GM19455 (cell line): ENCODE measurements at regions not wholly inside any gene's neighbourhood (a gene's known extent, or its start where the extent isn't known, plus 50 kb on each side); places are given as distances from the start of the nearest gene placed in this dataset.

ENCODE experiments used
- ATAC-seq: cut with Tn5 transposase; IDR thresholded peaks from one replicate; pipeline ENCODE4 v1.9.1; 2021; ENCODE audit not compliant: unreplicated experiment

DNA sequence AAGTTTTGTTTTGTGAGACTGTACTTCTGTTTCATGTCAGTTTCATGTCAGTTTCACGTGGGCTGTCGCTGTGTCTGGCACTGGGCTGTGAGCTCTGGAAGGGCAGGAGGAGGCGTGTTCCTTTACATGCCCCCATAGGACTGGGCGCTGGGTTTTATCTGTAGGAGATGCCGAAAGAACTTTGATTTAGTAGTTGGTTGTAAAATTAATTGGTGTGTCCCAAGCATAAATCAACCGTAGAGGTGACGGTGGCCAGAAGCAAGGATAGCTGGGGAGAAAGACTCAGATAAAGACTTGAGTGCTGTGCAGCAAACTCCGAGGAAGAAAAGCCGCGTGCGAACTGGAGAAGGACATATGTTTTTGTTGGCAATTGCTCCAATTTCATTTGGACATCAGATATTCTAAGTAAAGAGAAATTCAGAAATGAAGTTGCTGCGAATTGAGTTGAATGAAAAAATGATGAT, 182.5 kb downstream of the VRK1 start:
- ATAC-seq = no peak

DNA sequence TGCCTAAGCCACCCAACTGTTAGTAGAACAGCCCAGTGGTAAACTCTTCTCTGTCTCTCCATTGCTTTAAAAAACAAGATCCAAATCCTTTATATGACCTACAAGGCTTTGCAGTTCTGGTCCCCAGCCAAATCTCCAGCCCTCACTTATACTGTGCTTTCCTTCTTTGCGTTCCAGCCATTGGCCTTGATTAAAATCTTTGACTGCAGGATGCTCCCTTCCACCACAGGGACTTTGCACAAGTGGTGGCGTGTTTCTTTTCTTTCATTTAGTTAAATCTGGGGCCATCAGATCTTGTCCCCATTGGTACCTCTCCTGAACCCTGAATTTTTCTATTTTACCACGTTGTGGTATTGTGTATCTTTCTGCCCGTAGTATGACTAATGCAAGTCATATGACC, 183.7 kb downstream of the VRK1 start:
- no peak for ATAC-seq

DNA sequence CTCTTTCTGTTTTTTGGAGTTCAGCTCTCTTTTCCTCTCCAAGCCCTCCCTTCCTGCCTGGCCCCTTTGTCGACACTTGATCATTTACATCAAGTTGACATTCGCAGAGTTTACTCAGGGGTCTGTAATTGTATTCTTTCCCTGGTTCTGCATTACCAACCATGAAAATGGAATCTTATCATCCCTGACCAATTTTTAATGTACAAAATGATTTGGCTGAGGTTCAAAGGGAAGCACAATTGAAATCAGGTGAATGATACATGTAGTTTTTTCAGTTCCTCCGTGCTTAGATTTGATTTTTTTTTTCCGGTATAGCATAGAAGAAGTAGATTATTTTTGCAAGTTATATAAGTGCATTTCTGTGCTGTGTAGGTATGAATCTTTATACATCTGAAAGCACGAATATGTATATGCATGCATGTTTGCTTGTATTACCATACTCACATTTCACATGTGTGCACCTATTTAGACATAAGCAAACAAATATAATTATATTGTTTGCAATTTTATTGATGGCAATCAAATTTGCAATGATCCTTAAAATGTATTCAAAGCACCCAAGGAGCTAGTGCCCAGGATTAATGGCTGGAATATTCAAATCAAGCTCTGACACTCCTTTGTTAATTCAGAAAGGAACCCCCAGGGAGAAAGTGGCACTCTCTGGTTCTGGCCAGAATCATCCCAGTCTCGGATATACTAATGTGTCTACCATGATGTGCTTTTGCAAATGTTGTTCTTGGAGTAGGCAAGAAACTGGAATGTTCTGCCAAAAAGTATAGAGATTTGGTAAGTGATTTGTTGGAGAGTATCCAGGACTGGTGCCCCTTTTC, 189.3 kb downstream of the VRK1 start:
- no peak for ATAC-seq

DNA sequence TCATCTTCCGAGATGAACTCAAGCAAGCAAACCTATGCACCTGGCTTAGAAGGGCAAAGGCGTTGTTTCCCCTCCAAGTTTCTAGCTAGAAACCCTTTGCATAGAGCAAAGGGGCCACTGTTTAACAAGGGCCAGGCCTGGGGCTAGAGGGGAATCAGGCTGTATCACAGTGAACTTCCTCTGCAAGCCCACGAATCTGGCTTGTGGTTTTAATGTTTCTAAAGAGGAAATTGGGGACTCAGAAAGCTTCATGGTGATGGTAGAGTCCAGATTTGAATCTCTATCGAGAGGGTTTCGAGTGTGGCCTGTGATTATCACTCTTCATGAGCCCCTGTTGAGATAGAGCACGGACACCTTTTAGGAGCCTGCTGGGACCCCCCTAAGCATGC, 189.9 kb downstream of the VRK1 start:
- no peak for ATAC-seq

DNA sequence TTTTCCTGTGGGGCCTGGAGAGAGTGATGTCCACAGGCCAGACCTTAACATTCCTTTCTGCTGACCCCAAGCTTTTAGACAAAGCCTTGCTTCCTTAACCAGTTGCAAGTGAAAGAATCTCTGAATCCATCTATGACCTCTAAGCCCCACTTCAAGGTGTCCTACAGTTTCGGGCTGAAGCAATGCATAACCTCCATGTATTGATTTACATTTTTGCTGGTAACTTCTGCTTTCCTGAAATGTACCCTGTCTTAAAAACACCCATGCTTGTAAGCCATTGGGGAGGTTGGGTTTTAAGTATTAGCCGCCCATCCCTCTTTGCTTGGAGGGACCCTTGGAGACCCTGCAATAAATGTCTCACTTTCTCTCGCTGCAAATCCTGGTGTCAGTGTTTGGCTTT, 190.6 kb downstream of the VRK1 start:
- no peak for ATAC-seq

- no peak for ATAC-seq
These were observed 192.1 kb downstream of the VRK1 start for GRCh38 chr14:96989306-96989705.

DNA sequence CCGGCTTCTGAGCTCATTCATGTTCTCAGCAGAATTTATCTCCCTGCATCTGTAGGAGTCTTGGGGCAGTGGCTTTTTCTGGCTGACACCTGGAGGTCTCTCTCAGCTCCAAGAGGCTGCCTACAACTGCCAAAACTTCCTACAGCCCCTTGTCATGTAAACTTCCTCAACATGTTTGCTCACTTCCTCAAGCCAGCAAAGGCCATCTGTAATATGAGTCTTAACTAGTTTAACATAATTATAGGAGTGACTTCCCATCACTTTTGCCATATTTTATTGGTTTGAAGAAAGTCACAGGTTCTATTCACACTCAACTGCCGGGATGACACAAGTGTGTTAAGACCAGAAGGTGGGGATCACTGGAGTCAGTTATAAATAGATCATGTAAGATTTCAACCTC, 194.0 kb downstream of the VRK1 start:
- ATAC-seq = no peak

DNA sequence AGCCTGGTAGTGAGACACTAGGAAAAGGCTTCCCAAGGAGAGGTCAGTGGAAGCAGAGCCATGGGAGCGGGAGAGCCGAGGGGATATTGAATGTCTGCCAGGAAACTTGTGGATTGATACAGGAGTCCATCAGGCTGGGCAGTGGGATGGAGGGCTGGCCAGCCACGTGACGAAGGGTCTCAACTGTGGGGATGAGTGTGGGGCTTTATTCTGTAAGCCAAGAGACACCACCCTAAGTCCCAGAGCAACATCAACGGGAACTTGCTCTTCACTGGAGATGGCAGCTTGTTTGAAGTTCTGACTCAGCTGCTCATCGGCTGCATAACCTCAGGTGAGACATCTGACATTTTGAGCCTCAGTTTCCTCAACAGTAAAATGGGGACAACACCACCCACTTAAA, 197.8 kb downstream of the VRK1 start:
- ATAC-seq = no peak

- no peak for ATAC-seq
These were observed 200.1 kb downstream of the VRK1 start for GRCh38 chr14:96997269-96997668.

DNA sequence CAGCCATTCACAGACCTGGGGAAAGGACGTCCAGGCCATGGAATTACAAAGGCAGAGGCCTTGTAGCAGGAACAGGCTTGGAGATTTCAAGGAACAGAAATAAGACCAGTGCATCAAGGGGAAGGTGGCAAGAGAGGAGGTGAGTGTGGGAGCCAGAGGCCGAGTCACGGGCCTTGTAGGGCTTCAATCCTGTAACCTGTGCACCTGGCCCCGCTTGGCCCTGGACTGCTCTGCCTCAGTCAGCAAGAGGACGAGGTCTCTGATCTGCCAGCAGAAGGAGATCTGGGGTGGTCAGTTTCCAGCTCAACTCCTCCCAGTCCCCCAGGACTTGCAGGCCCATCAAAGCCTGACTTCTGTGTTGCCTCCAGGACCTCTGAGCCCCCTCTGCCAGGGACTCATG, 200.8 kb downstream of the VRK1 start:
- ATAC-seq = no peak

DNA sequence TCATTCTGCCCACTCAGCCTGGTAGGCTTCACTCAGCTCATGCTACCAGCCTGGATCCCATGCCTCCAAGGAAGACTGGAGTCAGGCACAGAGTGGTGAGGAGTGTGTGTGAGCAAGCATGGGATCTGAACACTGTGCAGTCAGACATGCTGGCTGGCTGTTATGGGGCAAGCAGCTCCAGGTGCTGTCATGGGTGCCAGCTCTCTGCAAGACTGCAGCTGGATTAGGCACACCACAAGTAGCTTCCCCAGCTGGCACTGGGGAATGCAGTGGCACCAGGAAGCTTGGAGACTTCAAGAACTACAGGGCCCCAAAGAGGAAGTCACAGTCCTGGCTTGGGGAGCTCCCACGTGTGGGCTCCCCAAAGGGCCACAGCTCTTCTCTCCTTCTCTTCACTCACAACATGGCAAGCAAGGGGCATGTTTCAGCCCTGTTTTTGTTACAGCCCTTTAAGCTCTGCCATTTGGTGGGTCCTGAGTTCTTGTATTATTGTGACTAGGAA, 202.5 kb downstream of the VRK1 start:
- no peak for ATAC-seq

- ATAC-seq = no peak
These were observed 205.3 kb downstream of the VRK1 start for GRCh38 chr14:97002454-97002853.

DNA sequence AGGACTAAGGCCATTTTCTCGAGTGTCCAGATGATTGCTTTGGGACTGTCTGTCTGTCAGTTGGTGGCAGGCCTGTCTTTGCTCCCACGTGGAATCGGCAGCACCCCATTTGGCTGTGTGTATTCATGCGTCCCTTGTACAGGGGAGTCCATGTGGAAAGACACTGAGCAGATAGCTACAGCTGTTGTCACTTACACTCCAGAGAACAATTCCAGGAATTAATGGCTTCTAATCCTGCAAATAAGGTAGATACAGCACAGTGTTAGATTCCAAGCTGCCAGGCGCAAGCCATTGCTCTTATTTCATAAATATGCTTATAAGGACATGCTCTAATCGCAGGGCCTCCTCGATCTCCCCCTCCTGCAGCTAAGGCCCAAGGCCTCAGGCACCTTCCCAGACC, 208.8 kb downstream of the VRK1 start:
- no peak for ATAC-seq

- ATAC-seq = no peak
These were observed 213.4 kb downstream of the VRK1 start for GRCh38 chr14:97010491-97011160.

- ATAC-seq = no peak
These were observed 216.7 kb downstream of the VRK1 start for GRCh38 chr14:97013878-97014277.

DNA sequence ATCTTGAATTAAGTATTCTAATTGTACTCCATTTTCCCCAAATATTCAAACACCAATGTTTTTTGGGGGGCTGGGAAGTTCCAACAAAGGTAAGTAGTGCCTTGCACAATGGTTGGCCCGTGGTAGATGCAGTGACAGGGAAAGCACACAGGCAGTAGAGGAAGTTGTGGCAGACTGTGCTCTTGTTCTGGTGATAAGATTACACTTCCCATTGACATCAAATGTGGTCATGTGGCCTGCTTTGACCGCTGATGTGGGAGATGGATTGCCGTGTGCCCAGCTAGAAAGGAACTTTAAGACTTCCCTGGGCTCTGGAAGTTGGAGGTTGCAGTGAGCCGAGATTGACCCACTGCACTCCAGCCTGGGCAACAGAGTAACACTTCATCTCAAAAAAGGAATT, 223.8 kb downstream of the VRK1 start:
- no peak for ATAC-seq

GRCh38 chr14:97021571-97022168, 224.5 kb downstream of the VRK1 start:
- ATAC-seq = no peak

DNA sequence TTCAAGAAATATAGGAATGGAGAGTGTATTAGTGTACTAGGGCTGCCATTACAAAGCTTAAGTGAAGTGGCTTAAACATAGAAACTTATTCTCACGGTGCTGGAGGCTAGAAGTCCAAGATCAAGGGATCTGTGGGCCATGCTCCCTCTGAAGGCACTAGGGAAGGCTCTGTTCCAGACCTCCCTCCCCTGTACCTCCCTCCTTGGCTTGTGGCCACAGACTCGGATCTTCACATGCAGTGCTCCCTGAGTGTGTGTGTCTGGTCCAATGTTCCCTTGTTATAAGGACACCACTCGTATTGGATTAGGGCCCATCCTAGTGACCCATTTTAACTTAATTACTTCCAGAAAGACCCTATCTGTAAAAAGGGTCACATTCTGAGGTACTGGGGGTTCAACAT, 225.6 kb downstream of the VRK1 start:
- ATAC-seq = no peak

DNA sequence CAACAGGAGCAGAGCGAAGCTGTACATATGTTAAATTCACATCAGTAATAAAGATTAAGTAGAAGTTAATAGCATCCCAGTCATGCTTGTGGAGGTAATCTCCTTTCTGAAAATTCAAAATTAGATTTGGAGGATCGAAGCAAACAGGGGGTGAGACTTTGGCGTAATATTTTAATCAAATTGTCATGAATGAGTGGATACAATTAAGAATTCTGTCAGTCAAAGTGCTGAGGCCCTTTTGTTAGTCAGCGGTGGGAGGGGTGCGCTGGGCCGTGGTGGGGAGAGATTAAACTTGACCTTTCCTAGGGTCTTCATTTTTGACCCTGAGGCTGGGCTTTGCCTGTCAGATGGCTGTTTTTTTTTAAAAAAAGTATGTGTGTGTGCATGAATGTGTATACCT, 226.7 kb downstream of the VRK1 start:
- no peak for ATAC-seq

DNA sequence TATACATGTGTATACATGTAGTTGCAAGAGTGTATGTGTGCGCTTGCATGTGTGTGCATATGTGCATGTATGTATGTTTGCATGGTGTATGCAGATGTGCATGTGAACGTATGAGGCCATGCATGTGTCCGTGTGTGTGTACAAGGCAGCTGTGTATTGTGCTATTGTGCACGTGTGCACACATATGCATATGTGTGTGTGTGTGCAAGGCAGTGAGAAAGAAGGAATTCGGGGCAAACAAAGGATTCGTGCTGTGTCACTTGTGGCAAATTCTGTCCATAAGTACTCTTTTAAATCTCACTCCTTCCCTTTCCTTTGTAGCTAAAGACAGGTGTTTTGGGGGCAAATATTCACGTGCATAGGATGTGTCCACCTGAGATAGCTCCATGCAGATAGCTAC, 227.1 kb downstream of the VRK1 start:
- ATAC-seq = no peak

GRCh38 chr14:97025722-97026121, 228.5 kb downstream of the VRK1 start:
- no peak for ATAC-seq
